Hippocampal formation (tissue), 2 donors: ENCODE measurements at regions not wholly inside any gene's neighbourhood (a gene's known extent, or its start where the extent isn't known, plus 50 kb on each side); places are given as distances from the start of the nearest gene placed in this dataset.
A peak's percentile ranks its signal among the peaks of the same experiment; 100 is the strongest.
"Not testable (repeated sequence)": the region's sequence is repeated elsewhere in the genome, so short reads cannot be mapped to it uniquely, and the experiment has no call there.

Experiments
- DNase-seq, 2 donors: peaks; one replicate each; lab custom pipeline; 2025; lab: John Stamatoyannopoulos, UW

GRCh38 chr2:163949693-163950092 is 213.9 kb upstream of the FIGN start:
- no peak for DNase-seq

GRCh38 chr2:163944347-163944737 is 208.5 kb upstream of the FIGN start:
- DNase-seq, result no peak

- peak; percentile 48 to 81 for DNase-seq
Measured at GRCh38 chr2:163943403-163944346, 207.9 kb upstream of the FIGN start.

- DNase-seq, result no peak
Measured at GRCh38 chr2:163934131-163934530, 198.3 kb upstream of the FIGN start.

GRCh38 chr2:163919717-163920116 is 183.9 kb upstream of the FIGN start:
- DNase-seq, result no peak

GRCh38 chr2:163914486-163914885 is 178.7 kb upstream of the FIGN start:
- DNase-seq, result not testable (repeated sequence)

- DNase-seq, result not testable (repeated sequence)
Measured at GRCh38 chr2:163913532-163913944, 177.7 kb upstream of the FIGN start.

- DNase-seq, result no peak
Measured at GRCh38 chr2:163909411-163910080, 173.7 kb upstream of the FIGN start.

- DNase-seq, result no peak
Measured at GRCh38 chr2:163906410-163906809, 170.6 kb upstream of the FIGN start.

GRCh38 chr2:163897799-163898198 is 162.0 kb upstream of the FIGN start:
- DNase-seq, result no peak

- DNase-seq, result not testable (repeated sequence)
Measured at GRCh38 chr2:163893444-163893843, 157.6 kb upstream of the FIGN start.

GRCh38 chr2:163888591-163888990 is 152.8 kb upstream of the FIGN start:
- no peak for DNase-seq

GRCh38 chr2:163887182-163887581 is 151.4 kb upstream of the FIGN start:
- no peak for DNase-seq

GRCh38 chr2:163884416-163884815 is 148.6 kb upstream of the FIGN start:
- DNase-seq, result no peak

GRCh38 chr2:163878718-163879117 is 142.9 kb upstream of the FIGN start:
- DNase-seq, result no peak

GRCh38 chr2:163877316-163877715 is 141.5 kb upstream of the FIGN start:
- DNase-seq, result no peak

GRCh38 chr2:163863073-163863472 is 127.3 kb upstream of the FIGN start:
- DNase-seq, result no peak

GRCh38 chr2:163859951-163860350 is 124.1 kb upstream of the FIGN start:
- DNase-seq, result no peak

GRCh38 chr2:163856941-163857340 is 121.1 kb upstream of the FIGN start:
- DNase-seq, result no peak

- DNase-seq, result no peak
Measured at GRCh38 chr2:163852616-163853015, 116.8 kb upstream of the FIGN start.

GRCh38 chr2:163849756-163850435 is 114.1 kb upstream of the FIGN start:
- DNase-seq, result no peak

- DNase-seq, result no peak
Measured at GRCh38 chr2:163838890-163839289, 103.1 kb upstream of the FIGN start.

GRCh38 chr2:163836167-163836566 is 100.4 kb upstream of the FIGN start:
- DNase-seq, result no peak
